ENCODE measurements at regions not wholly inside any gene's neighbourhood (a gene's known extent, or its start where the extent isn't known, plus 50 kb on each side); places are given as distances from the start of the nearest gene placed in this dataset.

DNA sequence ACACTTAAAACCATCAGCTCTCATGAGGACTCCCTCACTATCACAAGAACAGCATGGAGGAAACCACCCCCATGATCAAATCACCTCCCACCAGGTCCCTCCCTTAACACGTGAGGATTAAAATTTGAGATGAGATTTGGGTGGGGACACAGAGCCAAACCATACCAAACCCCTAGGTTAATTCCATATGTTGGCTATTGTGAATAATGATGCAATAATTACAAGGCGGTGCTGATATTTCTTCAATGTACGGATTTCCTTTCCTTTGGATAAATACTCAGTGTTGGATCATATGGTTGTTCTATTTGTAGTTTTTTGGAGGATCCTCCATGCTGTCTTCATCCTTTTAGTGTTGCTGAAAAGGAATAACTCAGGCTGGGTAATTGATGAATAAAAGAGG is 652.1 kb upstream of the PKDCC start:
- TF ChIP-seq, protein P1, sequence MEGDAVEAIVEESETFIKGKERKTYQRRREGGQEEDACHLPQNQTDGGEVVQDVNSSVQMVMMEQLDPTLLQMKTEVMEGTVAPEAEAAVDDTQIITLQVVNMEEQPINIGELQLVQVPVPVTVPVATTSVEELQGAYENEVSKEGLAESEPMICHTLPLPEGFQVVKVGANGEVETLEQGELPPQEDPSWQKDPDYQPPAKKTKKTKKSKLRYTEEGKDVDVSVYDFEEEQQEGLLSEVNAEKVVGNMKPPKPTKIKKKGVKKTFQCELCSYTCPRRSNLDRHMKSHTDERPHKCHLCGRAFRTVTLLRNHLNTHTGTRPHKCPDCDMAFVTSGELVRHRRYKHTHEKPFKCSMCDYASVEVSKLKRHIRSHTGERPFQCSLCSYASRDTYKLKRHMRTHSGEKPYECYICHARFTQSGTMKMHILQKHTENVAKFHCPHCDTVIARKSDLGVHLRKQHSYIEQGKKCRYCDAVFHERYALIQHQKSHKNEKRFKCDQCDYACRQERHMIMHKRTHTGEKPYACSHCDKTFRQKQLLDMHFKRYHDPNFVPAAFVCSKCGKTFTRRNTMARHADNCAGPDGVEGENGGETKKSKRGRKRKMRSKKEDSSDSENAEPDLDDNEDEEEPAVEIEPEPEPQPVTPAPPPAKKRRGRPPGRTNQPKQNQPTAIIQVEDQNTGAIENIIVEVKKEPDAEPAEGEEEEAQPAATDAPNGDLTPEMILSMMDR (IDR thresholded peaks at IDR 0.05; ENCODE audit: control extremely low read depth, extremely low read depth, low read depth, missing control alignments) = no peak
- CTCF ChIA-PET = no interaction called here
- DNase-seq (ENCODE audit: extremely low spot score) = no peak
- POLR2A ChIA-PET = no interaction called here

DNA sequence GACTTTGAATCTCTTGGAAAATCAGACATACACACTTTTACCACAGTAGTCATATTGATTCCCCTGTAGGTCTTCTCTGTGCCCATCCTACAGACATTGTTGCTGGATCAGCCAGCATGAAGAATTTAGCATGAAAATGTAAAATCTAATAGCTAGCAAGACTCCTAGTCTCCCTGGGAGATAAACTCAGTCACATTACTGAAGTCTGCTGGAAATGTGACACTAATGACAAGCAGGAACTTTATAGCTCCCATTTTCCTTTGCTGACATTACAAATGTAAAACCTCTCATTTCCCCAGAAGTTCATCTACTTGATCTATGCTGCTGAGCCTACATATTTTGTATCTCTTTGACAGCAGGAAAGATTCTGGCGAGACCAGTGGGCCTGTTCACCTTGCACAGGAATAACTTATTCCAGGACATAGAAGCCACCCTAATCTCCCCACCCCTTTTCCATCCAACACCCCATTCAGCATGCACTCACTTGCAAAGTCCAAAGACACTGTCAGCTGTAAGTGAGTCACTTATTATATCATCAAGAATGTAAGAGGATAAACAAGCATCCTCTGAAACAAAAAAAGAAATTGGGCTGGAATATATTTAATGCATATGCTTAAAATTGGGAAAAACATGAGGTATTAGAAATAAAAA is 648.3 kb upstream of the PKDCC start:
- POLR2A ChIA-PET = no interaction called here
- CTCF ChIA-PET = interaction anchor here (1.4 to 2.3 kb wide), 4 partner anchors 9 to 512 kb away, joined by 3 to 15 read pairs (median 4); no protein-coding TSS in a partner anchor
- TF ChIP-seq, protein P1 (IDR thresholded peaks at IDR 0.05; ENCODE audit: control extremely low read depth, extremely low read depth, low read depth, missing control alignments) = no peak
- DNase-seq (ENCODE audit: extremely low spot score) = no peak

DNA sequence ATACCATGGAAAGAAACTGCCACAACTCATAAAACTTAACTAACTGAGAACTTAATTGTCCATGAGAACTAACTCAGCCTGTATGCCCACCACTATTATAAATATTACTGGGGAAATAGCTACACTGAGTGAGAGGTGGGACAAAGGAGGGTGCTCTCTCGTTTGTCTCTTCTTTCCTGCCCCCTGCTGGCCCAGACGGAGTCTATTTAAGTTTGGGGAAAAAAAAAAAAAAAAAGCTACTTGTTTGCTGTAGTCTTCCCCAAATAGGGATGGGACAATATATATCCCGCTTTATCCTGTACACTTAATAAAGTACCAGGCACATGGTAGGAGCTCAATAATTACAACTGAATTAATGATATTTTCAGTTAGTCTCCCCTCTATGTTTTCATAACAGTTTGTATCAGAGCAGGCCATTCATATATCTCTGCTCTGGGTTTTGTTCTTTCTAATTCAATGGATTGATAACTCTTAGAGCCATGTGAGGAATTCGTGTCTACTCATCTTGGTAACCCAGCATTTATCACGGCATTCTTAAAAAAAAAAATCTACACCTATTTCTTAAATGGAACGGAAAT is 647.6 kb upstream of the PKDCC start:
- DNase-seq (ENCODE audit: extremely low spot score) = no peak
- TF ChIP-seq, protein P1 (IDR thresholded peaks at IDR 0.05; ENCODE audit: control extremely low read depth, extremely low read depth, low read depth, missing control alignments) = peak; percentile 12
- POLR2A ChIA-PET = no interaction called here
- CTCF ChIA-PET = interaction anchor here (1.4 to 2.3 kb wide), 3 partner anchors 14 to 512 kb away, joined by 3 to 15 read pairs (median 4); no protein-coding TSS in a partner anchor

DNA sequence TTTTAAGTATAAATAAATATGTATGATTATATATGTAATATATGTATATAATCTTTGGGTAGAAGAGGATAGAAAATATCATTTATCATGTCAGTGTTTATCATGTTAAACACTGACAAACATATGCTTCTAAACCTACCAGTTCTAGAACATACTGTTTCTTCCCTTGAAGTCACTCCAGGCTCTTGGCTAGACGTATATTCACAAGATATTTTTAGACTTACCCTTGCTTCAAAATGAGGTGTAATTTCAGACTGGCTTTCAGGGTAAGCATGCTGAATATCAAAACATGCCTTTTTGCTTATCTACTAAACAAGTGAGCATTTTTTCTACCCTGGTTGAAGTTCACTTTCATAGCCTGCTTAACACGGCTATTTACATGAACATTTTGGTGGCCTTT is 642.4 kb upstream of the PKDCC start:
- TF ChIP-seq, protein P1 (IDR thresholded peaks at IDR 0.05; ENCODE audit: control extremely low read depth, extremely low read depth, low read depth, missing control alignments) = no peak
- DNase-seq (ENCODE audit: extremely low spot score) = no peak
- POLR2A ChIA-PET = no interaction called here
- CTCF ChIA-PET = interaction anchor here (1.4 kb wide), 1 partner anchor 8 kb away, joined by 5 read pairs; no protein-coding TSS in a partner anchor

DNA sequence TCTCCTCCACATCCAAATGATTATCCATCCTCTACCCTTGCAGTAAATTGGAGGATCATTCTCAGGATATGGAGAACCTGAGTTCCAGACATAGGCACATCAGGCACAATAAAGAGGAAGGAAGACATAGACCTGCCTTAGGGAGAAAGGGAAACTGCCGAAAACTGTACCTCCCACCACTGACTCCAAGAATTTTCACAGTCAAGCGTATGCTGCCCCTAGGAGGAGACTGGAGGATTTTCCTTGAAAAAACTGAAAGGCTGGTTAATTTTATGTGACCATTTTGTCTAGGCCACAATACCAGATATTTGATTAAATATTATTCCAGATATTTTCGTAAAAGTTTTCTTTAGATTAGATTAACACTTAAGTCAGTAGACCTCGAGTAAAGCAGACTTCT is 638.5 kb upstream of the PKDCC start:
- TF ChIP-seq, protein P1 (IDR thresholded peaks at IDR 0.05; ENCODE audit: control extremely low read depth, extremely low read depth, low read depth, missing control alignments) = no peak
- ChIA-PET POLR2A (no interaction called here), CTCF (interaction anchor here (1.0 to 1.1 kb wide), 2 partner anchors 10 to 372 kb away, joined by 3 read pairs; no protein-coding TSS in a partner anchor)
- no peak for DNase-seq (ENCODE audit: extremely low spot score)

DNA sequence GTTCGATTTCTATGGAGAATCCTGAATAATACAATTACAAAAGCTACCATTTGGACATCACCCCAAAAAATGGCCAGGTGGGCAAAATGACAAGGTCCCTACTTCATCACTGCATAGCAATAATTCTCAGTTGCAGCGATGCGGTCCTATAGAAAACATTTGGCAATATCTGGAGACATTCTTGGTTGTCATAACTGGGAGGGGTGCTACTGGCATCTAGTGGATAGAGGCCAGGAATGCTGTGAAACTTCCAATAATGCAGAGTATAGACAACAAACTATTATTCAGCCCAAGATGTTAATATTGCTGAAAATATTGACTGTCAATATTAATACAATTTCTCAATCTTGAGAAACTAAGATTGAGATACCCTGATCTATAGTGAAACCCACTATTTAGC is 637.8 kb upstream of the PKDCC start:
- ChIA-PET POLR2A (no interaction called here), CTCF (interaction anchor here (1.0 kb wide), 1 partner anchor 371 kb away, joined by 3 read pairs; no protein-coding TSS in a partner anchor)
- no peak for DNase-seq (ENCODE audit: extremely low spot score)

More for the DNA sequence above, 637.8 kb upstream of the PKDCC start:
- TF ChIP-seq, protein P1 (IDR thresholded peaks at IDR 0.05; ENCODE audit: control extremely low read depth, extremely low read depth, low read depth, missing control alignments) = no peak

All from GM10248 (cell line).